ENCODE measurements at regions not wholly inside any gene's neighbourhood (a gene's known extent, or its start where the extent isn't known, plus 50 kb on each side); places are given as distances from the start of the nearest gene placed in this dataset.

DNA sequence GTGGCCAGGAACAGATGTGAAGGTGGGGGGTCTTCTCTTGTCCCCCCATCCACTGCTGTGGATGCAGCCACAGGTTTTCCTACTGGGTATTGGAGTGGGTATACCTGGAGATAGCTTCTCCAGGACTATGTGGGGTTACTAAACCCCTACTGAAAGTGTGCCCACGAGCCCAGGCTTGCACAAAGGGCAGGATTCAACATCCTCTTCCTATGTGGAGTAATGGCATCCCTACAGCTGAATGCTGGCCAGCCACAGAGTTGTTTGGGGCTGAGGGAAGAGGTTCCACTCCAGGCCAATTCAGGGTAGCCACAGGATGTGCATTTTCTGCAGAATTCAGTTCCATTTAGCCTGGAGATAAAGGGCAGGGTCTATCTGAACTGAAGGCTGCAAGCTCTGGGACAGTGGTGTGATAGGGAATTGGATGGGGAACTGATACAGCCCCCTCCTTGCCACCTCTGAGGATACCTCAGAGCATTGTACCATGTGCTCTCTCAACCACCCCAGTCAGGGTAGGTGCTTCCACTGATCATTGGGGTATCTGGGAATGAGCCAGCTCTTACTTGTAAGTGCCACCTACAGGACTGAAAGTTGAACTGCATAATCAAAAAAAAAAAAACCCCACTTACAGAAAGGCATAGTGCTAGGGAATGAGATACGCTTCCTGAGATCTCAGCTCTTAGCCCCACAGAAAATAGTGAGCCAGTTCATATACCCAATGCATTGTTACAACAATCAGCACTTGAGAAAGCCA, 187.1 kb downstream of the KITLG start:
- TF ChIP-seq, protein P1, sequence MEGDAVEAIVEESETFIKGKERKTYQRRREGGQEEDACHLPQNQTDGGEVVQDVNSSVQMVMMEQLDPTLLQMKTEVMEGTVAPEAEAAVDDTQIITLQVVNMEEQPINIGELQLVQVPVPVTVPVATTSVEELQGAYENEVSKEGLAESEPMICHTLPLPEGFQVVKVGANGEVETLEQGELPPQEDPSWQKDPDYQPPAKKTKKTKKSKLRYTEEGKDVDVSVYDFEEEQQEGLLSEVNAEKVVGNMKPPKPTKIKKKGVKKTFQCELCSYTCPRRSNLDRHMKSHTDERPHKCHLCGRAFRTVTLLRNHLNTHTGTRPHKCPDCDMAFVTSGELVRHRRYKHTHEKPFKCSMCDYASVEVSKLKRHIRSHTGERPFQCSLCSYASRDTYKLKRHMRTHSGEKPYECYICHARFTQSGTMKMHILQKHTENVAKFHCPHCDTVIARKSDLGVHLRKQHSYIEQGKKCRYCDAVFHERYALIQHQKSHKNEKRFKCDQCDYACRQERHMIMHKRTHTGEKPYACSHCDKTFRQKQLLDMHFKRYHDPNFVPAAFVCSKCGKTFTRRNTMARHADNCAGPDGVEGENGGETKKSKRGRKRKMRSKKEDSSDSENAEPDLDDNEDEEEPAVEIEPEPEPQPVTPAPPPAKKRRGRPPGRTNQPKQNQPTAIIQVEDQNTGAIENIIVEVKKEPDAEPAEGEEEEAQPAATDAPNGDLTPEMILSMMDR (conservative IDR thresholded peaks at IDR 0.05; ENCODE audit: low read length) = peak; percentile 75
- no peak for TF ChIP-seq EZH2phosphoT487 (IDR thresholded peaks at IDR 0.05; ENCODE audit: borderline replicate concordance)
